SK-N-SH (cell line): ENCODE measurements at regions not wholly inside any gene's neighbourhood (a gene's known extent, or its start where the extent isn't known, plus 50 kb on each side); places are given as distances from the start of the nearest gene placed in this dataset.

Experiments used
- CHD2 ChIP-seq: fragments of 150-350 bp; IDR thresholded peaks from 2 replicates; pipeline ENCODE4 v1.6.1; 2018; ENCODE audit warnings: low read length; ENCODE audit not compliant: partially characterized antibody
- EP300 ChIP-seq, 2 experiments: IDR thresholded peaks; 2 replicates each; pipeline versions ENCODE4 v1.4.0 to v1.6.1; 2012; ENCODE audit warnings: borderline replicate concordance in 1 of 2, low read depth in 1 of 2, low read length in 1 of 2
- FOXJ3 ChIP-seq: sonication (generic); formaldehyde crosslinking; IDR thresholded peaks from 2 replicates; pipeline ENCODE4 v1.5.1; 2020; ENCODE audit warnings: mild to moderate bottlenecking, missing genetic modification reagents
- JUND ChIP-seq: IDR thresholded peaks from 2 replicates; pipeline ENCODE4 v1.4.0; 2012
- MXI1 ChIP-seq: IDR thresholded peaks from 2 replicates; pipeline ENCODE4 v1.6.1; 2012; ENCODE audit warnings: mild to moderate bottlenecking, low read depth, low read length, improper control_type of control experiment
- NFIC ChIP-seq: IDR thresholded peaks from 2 replicates; pipeline ENCODE4 v1.4.0; 2012; ENCODE audit warnings: borderline replicate concordance
- POLR2AphosphoS5 ChIP-seq: IDR thresholded peaks from 2 replicates; pipeline ENCODE4 v1.6.1; 2012; ENCODE audit warnings: low read depth, low read length
- RAD21 ChIP-seq: IDR thresholded peaks from 2 replicates; pipeline ENCODE4 v1.6.1; 2012; ENCODE audit warnings: mild to moderate bottlenecking, low read length
- RFX5 ChIP-seq: IDR thresholded peaks from 2 replicates; pipeline ENCODE4 v1.6.1; 2012; ENCODE audit warnings: mild to moderate bottlenecking, improper control_type of control experiment, low read length
- SMC3 ChIP-seq: IDR thresholded peaks from 2 replicates; pipeline ENCODE4 v1.6.1; 2012; ENCODE audit warnings: low read depth, low read length, improper control_type of control experiment
- TF ChIP-seq, protein P1 (sequence below): fragments of 200-600 bp; sonication (generic); IDR thresholded peaks from 2 replicates; pipeline ENCODE4 v1.6.1; 2017; ENCODE audit warnings: antibody characterized with exemption, mild to moderate bottlenecking, moderate library complexity
- TF ChIP-seq, protein P2 (sequence below): fragments of 150-350 bp; IDR thresholded peaks from 2 replicates; pipeline ENCODE4 v1.6.1; 2016; ENCODE audit warnings: mild to moderate bottlenecking, low read depth, low read length
- TF ChIP-seq, protein P3 (sequence below): IDR thresholded peaks from 2 replicates; pipeline ENCODE4 v1.4.0; 2012; ENCODE audit warnings: low read depth
- TF ChIP-seq, protein P4 (sequence below): IDR thresholded peaks from 2 replicates; pipeline ENCODE4 v1.4.0; 2012; ENCODE audit warnings: low read depth, borderline replicate concordance

DNA sequence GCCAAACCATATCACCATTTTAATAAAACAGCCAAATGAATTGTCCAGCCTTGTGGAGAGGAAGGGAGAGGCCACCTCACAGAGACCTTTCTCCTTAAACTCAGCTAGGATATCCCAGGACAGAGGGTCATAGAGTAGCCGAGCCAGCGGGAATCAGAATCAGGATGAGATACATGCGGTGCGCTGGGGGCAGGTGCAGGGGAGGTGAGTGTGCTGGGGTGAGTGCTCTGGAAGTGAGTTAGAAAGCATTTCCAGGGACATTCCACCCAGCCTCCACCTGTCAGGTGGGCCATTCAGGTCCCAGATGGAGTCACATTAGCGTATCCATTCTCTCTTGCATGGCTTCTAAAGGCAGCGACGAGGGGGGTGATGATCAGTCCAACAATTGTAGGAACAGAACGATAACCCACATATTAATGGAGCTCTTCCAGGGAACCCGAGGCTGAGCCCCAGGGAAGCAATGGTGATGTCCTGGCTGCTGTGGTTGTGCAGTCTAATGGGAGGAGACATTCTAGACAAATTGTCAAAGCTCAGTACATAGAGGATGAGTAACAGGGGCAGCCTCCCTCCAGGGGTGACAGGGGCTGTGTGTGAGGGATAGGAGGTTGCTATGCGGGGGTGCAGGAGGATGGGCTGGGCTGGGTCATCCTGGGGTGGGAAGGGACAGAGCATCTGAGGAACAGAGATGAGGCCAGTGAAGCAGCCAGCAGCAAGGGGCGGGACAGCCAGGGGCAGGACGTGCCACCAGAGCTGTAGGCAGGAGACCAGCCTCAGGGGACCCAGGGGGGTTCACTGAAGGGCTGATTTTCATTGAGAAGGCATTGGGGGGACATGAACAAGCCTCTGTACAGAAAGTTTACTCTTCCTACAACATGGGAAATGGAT is 88.7 kb upstream of the FRMD1 start:
- TF ChIP-seq, protein P1, sequence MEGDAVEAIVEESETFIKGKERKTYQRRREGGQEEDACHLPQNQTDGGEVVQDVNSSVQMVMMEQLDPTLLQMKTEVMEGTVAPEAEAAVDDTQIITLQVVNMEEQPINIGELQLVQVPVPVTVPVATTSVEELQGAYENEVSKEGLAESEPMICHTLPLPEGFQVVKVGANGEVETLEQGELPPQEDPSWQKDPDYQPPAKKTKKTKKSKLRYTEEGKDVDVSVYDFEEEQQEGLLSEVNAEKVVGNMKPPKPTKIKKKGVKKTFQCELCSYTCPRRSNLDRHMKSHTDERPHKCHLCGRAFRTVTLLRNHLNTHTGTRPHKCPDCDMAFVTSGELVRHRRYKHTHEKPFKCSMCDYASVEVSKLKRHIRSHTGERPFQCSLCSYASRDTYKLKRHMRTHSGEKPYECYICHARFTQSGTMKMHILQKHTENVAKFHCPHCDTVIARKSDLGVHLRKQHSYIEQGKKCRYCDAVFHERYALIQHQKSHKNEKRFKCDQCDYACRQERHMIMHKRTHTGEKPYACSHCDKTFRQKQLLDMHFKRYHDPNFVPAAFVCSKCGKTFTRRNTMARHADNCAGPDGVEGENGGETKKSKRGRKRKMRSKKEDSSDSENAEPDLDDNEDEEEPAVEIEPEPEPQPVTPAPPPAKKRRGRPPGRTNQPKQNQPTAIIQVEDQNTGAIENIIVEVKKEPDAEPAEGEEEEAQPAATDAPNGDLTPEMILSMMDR = no peak
- TF ChIP-seq NFIC = no peak
- TF ChIP-seq, protein P2, sequence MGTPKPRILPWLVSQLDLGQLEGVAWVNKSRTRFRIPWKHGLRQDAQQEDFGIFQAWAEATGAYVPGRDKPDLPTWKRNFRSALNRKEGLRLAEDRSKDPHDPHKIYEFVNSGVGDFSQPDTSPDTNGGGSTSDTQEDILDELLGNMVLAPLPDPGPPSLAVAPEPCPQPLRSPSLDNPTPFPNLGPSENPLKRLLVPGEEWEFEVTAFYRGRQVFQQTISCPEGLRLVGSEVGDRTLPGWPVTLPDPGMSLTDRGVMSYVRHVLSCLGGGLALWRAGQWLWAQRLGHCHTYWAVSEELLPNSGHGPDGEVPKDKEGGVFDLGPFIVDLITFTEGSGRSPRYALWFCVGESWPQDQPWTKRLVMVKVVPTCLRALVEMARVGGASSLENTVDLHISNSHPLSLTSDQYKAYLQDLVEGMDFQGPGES = no peak
- TF ChIP-seq FOXJ3 (CRISPR knock-in tag) = no peak
- TF ChIP-seq POLR2AphosphoS5 = no peak
- TF ChIP-seq, protein P3, sequence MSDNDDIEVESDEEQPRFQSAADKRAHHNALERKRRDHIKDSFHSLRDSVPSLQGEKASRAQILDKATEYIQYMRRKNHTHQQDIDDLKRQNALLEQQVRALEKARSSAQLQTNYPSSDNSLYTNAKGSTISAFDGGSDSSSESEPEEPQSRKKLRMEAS = no peak
- no peak for TF ChIP-seq RFX5
- TF ChIP-seq, protein P4, sequence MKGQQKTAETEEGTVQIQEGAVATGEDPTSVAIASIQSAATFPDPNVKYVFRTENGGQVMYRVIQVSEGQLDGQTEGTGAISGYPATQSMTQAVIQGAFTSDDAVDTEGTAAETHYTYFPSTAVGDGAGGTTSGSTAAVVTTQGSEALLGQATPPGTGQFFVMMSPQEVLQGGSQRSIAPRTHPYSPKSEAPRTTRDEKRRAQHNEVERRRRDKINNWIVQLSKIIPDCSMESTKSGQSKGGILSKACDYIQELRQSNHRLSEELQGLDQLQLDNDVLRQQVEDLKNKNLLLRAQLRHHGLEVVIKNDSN = no peak
- no peak for TF ChIP-seq RAD21
- no peak for TF ChIP-seq JUND
- TF ChIP-seq EP300 (IDR thresholded peaks at IDR 0.05; ENCODE audit: borderline replicate concordance in 1 of 2, low read depth in 1 of 2, low read length in 1 of 2) = no peak
- no peak for TF ChIP-seq SMC3
- TF ChIP-seq MXI1 = no peak
- TF ChIP-seq CHD2 = no peak
